Fibroblast of lung (primary cell): ENCODE measurements at regions not wholly inside any gene's neighbourhood (a gene's known extent, or its start where the extent isn't known, plus 50 kb on each side); places are given as distances from the start of the nearest gene placed in this dataset.

ENCODE experiments used
- EZH2 ChIP-seq: IDR thresholded peaks from 2 replicates; pipeline ENCODE4 v1.5.1; 2012; ENCODE audit warnings: low read length, control low read depth, mild to moderate bottlenecking; ENCODE audit errors: missing control alignments
- TF ChIP-seq, protein P1 (sequence below), 2 donors: IDR thresholded peaks in 1 of 2; conservative IDR thresholded peaks in 1 of 2; 1 replicate in 1 of 2; 2 replicates in 1 of 2; pipeline ENCODE4 v1.5.1; 2011 to 2012; ENCODE audit warnings: low read length in 2 of 2, control low read depth in 1 of 2, inconsistent platforms in 1 of 2, low read depth in 1 of 2, mild to moderate bottlenecking in 1 of 2

DNA sequence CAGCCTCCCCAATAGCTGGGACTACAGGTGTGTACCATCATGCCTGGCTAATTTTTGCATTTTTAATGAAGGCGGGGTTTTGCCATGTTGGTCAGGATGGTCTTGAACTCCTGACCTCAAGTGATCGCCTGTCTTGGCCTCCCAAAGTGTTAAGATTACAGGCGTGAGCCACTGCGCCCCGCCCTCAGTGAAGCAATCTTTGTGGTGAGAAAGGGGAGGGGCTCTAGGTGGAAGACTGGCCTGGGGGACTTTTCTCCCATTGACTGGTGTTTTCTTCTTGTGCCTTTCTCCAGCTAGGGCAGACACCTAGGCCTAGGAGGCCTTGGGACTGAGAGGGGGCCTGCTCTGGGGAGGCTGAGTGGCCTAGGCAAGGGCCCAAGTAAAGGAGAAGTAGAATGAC lies 84.1 kb downstream of the DNAAF9 start:
- TF ChIP-seq, protein P1, sequence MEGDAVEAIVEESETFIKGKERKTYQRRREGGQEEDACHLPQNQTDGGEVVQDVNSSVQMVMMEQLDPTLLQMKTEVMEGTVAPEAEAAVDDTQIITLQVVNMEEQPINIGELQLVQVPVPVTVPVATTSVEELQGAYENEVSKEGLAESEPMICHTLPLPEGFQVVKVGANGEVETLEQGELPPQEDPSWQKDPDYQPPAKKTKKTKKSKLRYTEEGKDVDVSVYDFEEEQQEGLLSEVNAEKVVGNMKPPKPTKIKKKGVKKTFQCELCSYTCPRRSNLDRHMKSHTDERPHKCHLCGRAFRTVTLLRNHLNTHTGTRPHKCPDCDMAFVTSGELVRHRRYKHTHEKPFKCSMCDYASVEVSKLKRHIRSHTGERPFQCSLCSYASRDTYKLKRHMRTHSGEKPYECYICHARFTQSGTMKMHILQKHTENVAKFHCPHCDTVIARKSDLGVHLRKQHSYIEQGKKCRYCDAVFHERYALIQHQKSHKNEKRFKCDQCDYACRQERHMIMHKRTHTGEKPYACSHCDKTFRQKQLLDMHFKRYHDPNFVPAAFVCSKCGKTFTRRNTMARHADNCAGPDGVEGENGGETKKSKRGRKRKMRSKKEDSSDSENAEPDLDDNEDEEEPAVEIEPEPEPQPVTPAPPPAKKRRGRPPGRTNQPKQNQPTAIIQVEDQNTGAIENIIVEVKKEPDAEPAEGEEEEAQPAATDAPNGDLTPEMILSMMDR (conservative IDR thresholded peaks at IDR 0.05 in 1 of 2, IDR thresholded peaks at IDR 0.05 in 1 of 2; ENCODE audit: low read depth in 1 of 2, low read length in 2 of 2) = no peak
- no peak for TF ChIP-seq EZH2
